HCT116 (cell line): ENCODE measurements at regions not wholly inside any gene's neighbourhood (a gene's known extent, or its start where the extent isn't known, plus 50 kb on each side); places are given as distances from the start of the nearest gene placed in this dataset.

Source experiments
- ATF3 ChIP-seq: IDR thresholded peaks from 2 replicates; pipeline ENCODE4 v1.6.1; 2012
- CEBPB ChIP-seq: IDR thresholded peaks from 2 replicates; pipeline ENCODE4 v1.6.1; 2012; ENCODE audit warnings: low read depth
- CTCF ChIP-seq, 3 experiments: fragments of 200-600 bp in 1 of 3; sonication (generic) in 1 of 3; IDR thresholded peaks in 2 of 3; conservative IDR thresholded peaks in 1 of 3; 2 replicates each; pipeline ENCODE4 v1.5.1; 2012 to 2017; ENCODE audit warnings: low read depth in 2 of 3, low read length in 2 of 3, antibody characterized with exemption in 1 of 3, borderline replicate concordance in 1 of 3, control low read depth in 1 of 3, mild to moderate bottlenecking in 1 of 3, mixed read lengths in 1 of 3, mixed run types in 1 of 3, moderate library complexity in 1 of 3; ENCODE audit not compliant: insufficient read depth in 1 of 3
- EZH2 ChIP-seq: fragments of 200-600 bp; sonication (generic); IDR thresholded peaks from 2 replicates; pipeline ENCODE4 v1.6.1; 2017; ENCODE audit warnings: antibody characterized with exemption, mixed run types
- EZH2phosphoT487 ChIP-seq: fragments of 200-600 bp; IDR thresholded peaks from 2 replicates; pipeline ENCODE4 v1.6.1; 2018; ENCODE audit warnings: antibody characterized with exemption, borderline replicate concordance
- MAX ChIP-seq: IDR thresholded peaks from 2 replicates; pipeline ENCODE4 v1.6.1; 2012
- POLR2A ChIP-seq: IDR thresholded peaks from 2 replicates; pipeline ENCODE4 v1.7.0; 2011; ENCODE audit warnings: borderline replicate concordance; ENCODE audit not compliant: insufficient read depth, insufficient read length; ENCODE audit errors: extremely low read depth
- POLR2AphosphoS5 ChIP-seq: IDR thresholded peaks from 2 replicates; pipeline ENCODE4 v1.6.1; 2011; ENCODE audit warnings: mild to moderate bottlenecking, low read depth, low read length, moderate library complexity
- RAD21 ChIP-seq: IDR thresholded peaks from 2 replicates; pipeline ENCODE4 v1.6.1; 2012; ENCODE audit warnings: low read depth, mild to moderate bottlenecking
- SP1 ChIP-seq: IDR thresholded peaks from 2 replicates; pipeline ENCODE4 v1.6.1; 2012; ENCODE audit warnings: low read depth
- TCF7L2 ChIP-seq: IDR thresholded peaks from 2 replicates; pipeline ENCODE4 v1.7.0; 2011; ENCODE audit warnings: borderline replicate concordance, inconsistent platforms; ENCODE audit not compliant: insufficient read depth, insufficient read length; ENCODE audit errors: extremely low read depth
- YY1 ChIP-seq: IDR thresholded peaks from 2 replicates; pipeline ENCODE4 v1.6.1; 2011; ENCODE audit warnings: low read length, low read depth, moderate library complexity, mild to moderate bottlenecking; ENCODE audit not compliant: insufficient replicate concordance; ENCODE audit errors: extremely low read depth
- ZFX ChIP-seq: fragments of 450-650 bp; IDR thresholded peaks from 2 replicates; pipeline ENCODE4 v1.6.1; 2017
- ZNF274 ChIP-seq: fragments of 200-500 bp; sonication (Bioruptor generic); IDR thresholded peaks from 2 replicates; pipeline ENCODE4 v1.6.1; 2014; ENCODE audit warnings: mild to moderate bottlenecking, low read depth, low read length, inconsistent platforms

- no peak for TF ChIP-seq ZNF274
- TF ChIP-seq CTCF (IDR thresholded peaks at IDR 0.05 in 2 of 3, conservative IDR thresholded peaks at IDR 0.05 in 1 of 3; ENCODE audit: borderline replicate concordance in 1 of 3, insufficient read depth in 1 of 3, low read depth in 2 of 3, low read length in 2 of 3): no peak
- no peak for TF ChIP-seq RAD21
- TF ChIP-seq EZH2: no peak
- no peak for TF ChIP-seq POLR2A
- no peak for TF ChIP-seq CEBPB
- no peak for TF ChIP-seq EZH2phosphoT487
- TF ChIP-seq ATF3: no peak
- TF ChIP-seq POLR2AphosphoS5: no peak
- no peak for TF ChIP-seq MAX
- TF ChIP-seq YY1: no peak
- no peak for TF ChIP-seq ZFX
- TF ChIP-seq SP1: no peak
- no peak for TF ChIP-seq TCF7L2
Measured at GRCh38 chr7:81857385-81857784, 87.5 kb upstream of the HGF start.
